NB4 (cell line): ENCODE measurements at regions not wholly inside any gene's neighbourhood (a gene's known extent, or its start where the extent isn't known, plus 50 kb on each side); places are given as distances from the start of the nearest gene placed in this dataset.

Experiments used
- POLR2A ChIP-seq: IDR thresholded peaks from 2 replicates; pipeline ENCODE4 v1.6.1; 2011; ENCODE audit warnings: mild to moderate bottlenecking; ENCODE audit not compliant: insufficient read length; ENCODE audit errors: extremely low read depth
- TF ChIP-seq, protein P1 (sequence below): IDR thresholded peaks from one replicate; pipeline ENCODE4 v1.5.1; 2012; ENCODE audit warnings: low read depth, low read length

DNA sequence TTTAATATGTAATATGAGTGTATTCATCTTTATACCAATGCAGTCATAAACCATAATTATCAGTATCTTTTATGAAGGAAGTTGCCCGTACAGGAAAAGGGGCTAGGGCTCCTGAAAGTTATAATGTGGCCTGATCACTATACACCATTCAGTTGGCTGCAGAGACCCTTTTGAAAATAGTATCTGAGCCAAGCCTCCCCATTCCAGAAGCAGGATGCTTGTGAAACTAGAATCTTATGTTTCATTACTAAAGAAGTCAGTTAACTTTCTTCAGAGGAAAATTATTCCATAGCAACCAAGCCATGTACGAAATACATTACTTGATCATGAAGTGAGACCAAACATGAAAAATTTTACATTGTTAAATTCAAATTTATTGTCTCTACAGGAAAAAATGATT lies 251.5 kb upstream of the TCF21 start:
- TF ChIP-seq POLR2A: no peak
- TF ChIP-seq, protein P1, sequence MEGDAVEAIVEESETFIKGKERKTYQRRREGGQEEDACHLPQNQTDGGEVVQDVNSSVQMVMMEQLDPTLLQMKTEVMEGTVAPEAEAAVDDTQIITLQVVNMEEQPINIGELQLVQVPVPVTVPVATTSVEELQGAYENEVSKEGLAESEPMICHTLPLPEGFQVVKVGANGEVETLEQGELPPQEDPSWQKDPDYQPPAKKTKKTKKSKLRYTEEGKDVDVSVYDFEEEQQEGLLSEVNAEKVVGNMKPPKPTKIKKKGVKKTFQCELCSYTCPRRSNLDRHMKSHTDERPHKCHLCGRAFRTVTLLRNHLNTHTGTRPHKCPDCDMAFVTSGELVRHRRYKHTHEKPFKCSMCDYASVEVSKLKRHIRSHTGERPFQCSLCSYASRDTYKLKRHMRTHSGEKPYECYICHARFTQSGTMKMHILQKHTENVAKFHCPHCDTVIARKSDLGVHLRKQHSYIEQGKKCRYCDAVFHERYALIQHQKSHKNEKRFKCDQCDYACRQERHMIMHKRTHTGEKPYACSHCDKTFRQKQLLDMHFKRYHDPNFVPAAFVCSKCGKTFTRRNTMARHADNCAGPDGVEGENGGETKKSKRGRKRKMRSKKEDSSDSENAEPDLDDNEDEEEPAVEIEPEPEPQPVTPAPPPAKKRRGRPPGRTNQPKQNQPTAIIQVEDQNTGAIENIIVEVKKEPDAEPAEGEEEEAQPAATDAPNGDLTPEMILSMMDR: no peak
